Inflammatory macrophage treated with lipopolysaccharide for 1 hour (primary cell): ENCODE measurements at regions not wholly inside any gene's neighbourhood (a gene's known extent, or its start where the extent isn't known, plus 50 kb on each side); places are given as distances from the start of the nearest gene placed in this dataset.

Source experiments
- DNase-seq, 2 donors: peaks; one replicate each; pipeline ENCODE4 v3.0.0-alpha.2; 2020 to 2022

DNA sequence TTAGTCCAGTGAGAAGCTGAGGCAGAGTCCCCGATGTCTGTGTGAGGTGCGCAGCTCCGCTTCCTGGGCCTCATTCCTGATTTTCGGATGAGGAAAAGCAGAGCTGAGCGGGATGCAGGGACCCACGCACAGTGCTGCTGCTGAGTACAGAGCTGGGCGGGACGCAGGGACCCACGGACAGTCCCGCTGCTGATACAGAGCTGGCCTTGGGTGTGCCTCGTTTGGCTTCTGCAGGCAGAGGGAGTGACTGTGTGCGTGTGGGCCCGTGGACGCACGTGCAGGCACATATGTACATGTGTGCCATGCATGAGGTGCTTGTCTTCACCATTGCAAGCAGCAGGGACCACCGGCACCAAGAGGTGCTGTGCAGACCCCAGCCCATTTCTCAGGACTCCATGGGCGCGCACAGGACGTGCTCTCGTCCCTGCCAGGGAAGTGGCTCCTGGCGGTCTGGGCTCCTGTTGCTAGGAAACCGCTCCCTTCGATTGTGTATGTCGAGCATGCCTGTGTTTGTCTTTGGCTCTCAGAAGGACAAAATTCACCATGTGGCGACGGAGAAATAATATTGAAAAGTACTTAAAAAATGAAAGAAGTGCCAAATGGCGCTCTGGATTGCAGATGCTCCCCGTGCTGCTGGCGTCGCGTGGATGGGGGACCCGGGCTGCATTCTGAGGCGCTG is 303.8 kb upstream of the MKI67 start:
- DNase-seq: no peak

DNA sequence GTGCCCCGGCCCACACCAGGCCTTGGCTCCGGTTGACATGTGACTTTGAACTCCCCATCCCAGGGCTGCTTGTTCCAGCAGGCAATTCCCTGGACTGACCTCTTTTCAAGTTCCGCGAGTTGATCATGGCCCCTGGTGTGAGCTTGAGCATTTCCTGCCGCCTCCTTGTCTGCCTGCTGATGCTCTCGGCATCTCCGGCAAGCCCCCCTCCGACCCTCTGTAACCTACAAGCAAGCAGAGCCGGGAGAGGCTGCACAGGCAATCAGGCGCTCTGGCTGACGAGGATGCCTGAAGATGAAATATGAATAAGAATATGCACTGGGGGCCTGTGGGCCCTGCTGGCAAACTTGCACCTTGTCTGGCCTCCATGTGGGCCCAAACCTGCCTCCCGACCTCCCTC is 304.9 kb upstream of the MKI67 start:
- DNase-seq: no peak

DNA sequence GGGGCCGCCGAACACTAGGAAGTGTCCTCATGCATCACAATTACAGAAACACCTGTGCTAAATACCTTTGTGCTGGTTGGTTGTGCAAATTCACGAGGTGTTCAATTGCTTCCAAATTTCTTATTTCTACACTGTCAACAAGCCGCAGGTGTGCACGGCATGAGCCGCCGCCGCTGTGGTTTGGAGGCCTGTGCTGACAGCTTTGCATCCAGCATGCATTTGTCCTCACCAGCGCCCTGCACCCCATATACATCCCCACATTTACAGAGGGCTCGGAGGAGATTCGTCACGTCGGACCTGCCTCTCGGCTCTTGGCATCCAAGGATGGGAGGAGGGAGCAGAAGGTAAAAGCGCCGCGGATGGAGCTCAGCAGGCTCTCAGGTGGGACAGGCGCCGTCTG is 305.3 kb upstream of the MKI67 start:
- DNase-seq: no peak

DNA sequence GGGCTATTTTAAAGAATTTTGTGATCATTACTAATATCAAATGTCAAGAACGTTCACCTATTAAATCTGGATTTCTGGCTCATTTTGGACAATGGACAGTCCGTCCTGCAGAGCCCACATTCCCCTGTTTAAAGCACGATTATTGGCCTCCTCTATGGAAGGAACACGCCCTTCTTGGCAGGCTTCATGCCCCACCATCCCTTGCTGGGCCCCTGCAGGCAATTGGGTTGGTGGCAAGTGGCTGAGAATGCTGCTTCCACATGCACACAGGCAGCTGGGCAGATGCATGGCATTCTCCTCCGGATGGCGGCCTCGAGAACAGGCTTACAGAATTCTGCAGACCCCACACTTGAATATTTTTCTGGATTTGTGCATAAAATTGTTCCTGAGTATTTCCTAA is 305.8 kb upstream of the MKI67 start:
- DNase-seq: no peak

DNA sequence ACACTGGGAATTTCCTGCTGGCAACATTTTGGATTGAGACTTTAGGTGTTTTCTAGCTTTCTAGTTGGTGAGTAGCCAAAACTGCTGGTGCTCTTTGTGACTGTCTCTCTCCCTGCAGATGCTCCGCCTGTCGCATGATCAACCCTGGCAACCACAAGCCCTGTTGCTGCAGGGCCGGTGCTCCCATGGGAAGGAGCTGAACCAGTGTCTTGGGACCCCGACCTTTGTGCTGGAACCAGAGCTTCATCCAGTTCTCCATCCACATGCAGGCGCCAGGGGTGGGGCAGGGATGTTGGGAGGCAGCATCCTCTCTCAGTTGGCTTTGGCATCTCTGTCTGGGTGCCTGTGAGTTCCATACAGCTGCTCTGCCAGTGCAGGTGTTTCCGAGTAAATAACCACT is 306.2 kb upstream of the MKI67 start:
- DNase-seq: no peak

DNA sequence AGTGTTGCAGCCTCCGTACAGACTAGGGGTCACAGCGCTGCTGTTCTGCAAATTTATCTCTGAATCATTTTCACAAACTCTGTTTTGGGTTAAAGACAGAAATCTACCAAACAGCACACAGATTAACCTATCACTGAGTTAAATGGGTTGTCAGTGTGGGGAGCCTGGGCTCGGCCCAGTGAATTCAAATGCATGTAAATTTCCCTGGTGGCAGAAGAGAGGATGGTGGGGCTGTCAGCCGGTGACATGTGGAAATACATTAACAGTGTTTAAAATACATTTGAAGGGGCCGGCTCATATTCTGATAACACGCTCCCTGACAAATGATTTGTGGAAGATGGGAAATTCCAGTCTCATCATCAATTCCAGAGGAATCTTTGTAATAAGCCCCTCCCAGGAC is 309.6 kb upstream of the MKI67 start:
- DNase-seq: no peak

DNA sequence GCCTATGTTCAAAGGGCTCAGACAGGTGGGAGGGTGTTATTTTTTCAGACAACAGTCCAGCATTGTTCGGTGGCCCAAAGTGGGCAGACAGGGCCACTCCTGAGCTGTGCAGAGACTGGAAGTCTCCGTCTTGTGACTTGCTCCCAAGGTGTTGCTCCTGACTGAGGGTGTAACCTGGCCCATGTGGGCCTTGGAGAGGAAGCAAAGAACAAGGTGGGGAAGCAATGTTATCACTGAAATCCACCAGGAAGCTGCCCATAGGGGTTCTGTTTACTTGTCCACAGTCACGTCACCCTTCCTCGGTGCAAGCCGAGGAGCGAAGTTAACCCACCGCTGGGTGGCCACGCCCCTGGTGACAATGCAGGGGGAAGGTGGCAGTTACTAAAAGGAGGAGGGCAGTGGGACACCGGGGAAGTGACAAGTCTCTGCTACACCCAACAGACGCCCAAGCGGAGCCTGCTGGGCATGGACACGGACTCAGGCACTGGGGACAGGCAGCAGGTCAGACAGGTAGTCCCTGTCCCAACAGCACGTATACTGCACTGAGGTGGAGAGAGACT is 311.6 kb upstream of the MKI67 start:
- no peak for DNase-seq

DNA sequence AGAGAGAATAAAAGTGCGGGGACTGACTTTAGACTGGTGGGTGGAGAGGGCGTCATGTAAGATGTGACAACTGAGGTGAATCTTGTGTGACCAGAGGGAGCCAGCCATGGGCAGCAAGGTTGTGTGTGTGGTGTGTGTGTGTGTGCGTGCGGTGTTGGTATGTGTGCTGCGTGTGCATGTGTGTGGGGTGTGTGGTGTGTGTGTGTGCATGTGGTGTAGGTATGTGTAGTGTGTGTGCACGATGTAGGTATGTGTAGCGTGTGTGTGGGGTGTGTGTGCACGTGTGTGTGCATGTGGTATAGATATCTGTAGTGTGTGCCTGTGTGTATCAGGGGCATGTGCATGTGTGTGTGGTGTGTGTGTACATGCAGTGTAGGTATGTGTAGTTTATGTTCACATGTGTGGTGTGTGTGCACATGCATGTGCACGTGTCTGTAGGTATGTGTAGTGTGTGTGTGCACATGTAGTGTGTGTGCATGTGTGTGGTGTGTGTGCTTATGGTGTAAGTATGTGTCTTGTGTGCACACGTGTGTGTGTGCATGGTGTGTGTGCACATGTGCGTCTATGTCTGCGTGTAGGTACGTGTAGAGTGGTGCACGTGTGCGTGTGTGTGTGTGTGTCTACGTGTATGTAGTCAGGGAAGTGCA is 312.3 kb upstream of the MKI67 start:
- no peak for DNase-seq

DNA sequence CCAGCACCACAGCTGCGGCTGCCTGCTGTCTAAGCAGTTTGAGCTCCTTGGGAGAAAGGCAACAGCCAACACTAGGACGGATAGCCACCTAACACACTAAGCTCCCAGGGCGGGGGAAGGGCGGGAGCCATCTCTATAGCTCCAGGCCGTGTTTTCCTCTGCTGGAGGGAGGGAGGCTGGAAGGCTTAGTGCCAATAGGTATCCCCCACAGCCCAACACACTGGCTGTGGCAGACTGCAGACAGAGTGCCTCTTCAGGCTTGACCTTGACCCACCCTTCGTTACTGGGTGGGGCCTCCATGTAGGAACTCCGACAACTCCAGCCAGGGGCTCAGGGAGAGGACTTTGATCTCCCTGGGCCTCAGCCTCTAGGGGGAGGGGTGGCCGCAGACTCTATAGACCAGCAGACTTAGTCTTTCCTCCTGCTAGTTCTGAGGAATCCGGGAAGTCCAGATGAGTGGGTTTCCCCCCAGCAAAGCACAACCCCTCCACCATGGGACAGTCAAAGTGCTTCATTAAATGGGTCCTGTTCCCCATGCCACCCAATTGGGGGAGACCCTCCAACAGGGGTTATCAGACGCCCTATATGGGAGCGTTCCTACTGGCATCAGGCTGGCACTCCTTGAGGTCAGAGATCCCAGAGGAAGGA is 314.4 kb upstream of the MKI67 start:
- DNase-seq: no peak

DNA sequence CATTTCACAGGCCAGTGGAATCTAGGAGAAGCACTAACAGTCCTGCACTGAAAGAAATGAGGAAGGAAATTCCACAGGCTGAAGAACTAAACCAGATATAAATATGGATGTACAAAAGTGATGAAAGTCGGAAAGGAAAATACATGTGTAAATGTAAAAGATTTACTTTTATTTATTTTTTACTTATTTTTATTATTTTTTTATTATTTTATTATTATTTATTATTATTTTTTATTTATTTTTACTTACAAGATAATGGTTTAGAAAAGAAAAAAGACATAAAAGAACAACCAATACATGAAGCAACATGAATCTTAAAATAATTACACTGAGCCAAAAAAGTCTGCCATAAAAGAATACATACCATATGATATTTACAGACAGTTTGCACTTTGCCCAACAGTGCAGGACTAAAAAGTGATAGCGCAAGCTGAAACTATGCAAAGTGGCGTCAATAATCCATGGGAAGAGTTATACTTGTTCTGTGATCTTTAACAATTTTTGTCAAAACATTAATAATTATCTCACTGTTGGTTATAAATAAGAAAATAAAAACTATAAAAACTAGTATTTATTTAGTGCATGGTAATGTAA is 317.8 kb upstream of the MKI67 start:
- DNase-seq: no peak

DNA sequence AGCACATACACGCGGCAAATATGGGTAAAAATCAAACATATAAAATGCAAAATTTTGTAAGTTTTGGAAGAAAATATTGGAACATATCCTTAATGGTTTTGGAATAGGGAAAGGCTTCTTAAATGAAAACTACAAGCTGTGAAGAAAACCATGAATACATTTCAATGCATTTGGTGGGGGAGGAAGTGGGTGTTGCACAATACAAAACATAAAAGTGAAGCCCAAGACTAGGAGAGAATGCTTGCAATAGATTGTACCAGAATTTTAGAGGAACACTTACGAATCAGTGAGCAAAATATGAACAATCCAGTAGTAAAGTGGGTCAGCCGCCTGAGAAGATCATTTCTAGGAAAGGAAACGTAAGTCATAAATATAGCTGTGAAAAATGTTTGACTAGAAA is 322.6 kb upstream of the MKI67 start:
- no peak for DNase-seq

DNA sequence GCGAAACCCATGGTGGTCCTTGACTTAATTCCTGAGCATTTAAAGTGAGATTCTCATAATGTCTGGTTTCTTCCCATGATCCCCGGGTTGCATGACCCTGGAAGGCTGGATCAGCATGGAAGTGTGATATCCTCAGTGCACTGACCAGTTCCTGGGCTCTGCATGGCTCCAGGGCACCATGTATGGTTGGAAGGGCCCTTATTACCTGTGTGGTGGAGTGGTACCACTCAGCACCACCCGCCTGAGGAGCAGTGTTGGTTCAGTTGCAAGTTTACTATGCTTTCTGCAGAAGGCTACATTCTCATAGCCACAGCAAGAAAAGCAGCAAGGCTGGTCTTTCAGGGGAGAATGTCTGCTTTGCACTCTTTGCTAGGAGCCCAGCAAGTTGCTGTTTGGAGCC is 325.7 kb upstream of the MKI67 start:
- DNase-seq: no peak

DNA sequence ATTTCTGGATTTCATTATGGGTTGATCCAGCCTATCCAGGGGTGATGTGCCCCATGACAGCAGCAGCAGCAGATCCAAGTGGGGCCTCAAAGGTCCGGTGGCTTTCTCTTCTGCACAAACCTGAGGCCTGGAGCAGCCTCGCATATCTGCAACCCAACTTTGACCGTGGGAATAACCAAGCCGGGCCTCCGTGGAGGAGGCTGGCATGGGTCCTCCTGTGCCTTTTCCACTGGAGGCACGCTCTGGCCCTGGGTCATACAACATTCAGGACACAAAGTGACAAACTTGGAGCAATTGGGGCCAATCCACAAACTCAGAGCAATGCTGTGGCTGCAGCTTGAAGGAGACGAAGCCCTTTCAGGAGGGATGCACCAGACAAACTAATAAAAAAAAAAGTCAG is 330.0 kb upstream of the MKI67 start:
- no peak for DNase-seq

DNA sequence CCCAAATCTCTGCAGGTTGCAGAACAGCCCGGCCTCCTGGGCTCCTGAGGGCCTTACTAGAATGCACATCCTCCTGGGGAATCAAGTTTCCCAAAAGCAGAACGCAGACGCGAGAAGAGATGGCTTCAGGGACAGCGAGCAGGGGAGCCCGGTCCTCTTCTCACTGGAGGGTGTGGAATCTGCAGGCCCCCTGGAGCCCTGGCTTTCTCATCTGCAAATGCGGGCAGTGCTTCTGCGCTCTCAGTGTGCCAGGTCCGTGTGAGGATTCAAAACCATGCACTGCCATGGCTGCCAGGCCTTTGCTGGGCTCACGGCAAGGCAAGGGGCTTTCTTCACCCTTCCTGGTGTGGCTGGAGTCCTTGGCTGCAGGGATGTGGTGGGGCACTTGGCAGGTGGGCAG is 330.9 kb upstream of the MKI67 start:
- no peak for DNase-seq

DNA sequence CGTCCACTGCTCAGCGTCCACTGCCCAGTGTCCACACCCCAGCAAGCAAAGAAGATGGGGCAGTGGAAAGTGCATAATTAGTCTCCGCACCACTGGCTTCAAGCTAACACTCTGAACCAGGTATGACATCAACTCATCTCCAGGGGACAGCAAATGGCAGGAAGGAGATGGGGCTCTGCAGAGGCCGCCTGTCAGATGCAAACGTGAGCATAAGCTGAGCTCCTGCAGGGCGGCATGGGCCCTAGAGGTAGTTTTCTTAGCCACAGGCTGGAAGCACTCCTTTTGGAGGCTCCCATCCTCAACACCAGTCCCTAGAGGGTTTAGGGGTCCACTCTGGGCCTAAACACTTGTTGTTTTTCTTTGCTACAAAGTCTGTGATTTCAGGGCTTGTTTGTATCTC is 335.8 kb upstream of the MKI67 start:
- no peak for DNase-seq

DNA sequence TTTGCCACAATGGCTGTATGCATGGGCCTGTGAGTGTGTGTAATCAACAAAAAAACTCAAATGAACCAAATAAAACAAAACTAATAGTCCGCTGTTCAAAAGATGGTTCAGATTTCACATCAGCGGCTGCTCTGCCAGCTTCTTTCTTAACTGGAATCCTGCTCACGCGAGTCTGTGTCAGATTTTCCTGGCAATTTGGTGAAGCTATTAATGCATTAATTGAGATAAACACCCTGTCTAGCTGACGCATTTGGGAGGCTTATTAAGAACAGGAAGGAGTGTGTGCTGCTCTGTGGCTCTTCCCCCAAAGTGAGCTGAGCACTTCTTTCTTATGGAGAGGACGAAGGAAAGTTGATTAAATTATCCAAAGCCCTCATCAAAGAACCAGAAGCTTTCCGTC is 336.6 kb upstream of the MKI67 start:
- DNase-seq: no peak

DNA sequence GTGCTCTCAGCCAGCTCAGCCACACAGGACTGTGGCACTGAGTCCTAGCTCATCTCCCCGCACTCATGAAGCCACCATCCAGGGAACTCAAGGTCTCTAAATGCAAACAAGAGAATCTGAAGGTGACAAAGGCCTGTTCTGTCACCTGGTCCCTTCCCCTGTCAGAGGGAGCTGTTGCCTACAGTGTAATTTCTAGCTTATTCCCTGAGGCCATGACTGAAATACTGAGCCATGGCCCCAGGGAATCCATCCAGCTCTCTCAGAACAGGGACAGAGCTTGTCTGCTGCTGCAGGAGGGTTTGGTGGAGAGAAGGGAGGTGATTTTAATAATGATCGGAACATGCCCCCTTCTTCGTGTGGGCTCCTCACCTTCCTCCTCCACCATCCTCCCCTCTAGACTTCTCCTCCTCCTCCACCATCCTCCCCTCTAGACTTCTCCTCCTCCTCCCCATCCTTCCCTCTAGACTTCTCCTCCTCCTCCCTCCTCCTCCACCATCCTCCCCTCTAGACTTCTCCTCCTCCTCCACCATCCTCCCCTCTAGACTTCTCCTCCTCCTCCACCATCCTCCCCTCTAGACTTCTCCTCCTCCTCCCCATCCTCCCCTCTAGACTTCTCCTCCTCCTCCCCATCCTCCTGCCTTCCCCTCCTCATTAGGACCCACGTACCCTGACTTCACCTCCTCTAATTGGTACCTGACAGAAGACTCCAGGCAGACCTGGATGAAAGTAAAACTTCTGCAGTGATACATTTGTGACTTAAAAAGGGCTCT is 338.0 kb upstream of the MKI67 start:
- DNase-seq: peak; percentile 28 to 30

DNA sequence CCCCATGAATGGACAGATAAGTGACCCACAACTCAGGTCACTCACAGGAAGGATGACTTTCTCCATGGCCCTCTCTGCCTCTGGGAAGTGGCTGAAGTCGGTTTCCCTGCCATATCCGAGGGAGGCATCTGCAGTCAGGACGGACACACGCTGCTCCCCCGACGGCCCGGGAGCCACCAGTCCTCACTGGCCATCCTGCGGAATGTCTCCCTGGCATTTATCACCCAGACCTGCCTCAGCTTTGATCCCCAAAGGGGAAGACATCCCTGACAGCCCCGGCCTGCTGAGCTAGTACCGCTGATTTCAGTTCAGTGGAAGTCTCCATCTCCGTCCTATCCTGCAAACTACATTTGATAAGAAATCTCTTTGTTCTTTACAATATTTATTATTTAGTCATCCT is 339.5 kb upstream of the MKI67 start:
- DNase-seq: no peak

DNA sequence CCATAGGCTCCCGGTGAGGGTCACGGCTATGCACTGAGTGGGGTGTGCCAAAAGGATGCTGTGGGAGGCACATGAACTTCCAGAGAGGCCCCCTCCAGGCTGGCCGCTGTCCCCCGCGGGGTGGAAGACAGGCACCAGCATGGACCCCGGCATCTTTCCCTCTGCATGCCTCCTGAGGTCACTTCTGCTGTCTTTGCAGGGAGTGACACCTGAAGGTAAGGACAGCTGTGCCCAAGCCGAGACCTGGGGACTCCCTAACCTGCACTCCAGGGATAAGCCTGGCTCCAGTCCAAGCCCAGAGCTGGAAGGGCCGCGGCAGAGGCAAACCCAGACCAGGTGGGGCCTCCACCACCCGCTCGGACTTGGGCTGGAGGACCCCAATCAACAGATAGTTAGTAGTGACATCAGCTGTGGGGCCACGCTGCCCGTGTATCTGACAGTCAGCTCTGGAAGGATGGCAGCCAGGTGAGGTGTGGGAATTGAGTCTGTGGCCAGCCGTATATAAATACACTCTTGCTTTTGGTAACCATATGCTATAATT is 340.7 kb upstream of the MKI67 start:
- no peak for DNase-seq

DNA sequence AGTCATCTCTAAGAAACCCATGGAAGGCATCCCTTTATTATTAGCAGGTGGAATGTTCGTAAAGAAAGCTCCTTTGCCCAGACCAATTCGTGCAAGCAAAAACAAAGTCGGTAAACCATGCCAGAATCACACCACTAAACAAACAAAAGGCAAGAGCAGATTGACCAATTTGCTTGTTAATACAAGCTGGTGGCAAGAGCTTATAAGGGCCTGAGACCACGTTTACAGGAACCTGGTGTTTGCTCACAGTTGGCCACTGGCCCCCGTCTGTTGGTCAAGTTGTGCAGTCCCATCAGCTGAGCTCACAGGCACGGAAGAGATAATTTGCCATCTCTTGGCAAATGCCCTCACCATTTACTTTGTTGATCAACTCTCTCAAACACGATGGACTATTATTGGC is 342.2 kb upstream of the MKI67 start:
- no peak for DNase-seq

DNA sequence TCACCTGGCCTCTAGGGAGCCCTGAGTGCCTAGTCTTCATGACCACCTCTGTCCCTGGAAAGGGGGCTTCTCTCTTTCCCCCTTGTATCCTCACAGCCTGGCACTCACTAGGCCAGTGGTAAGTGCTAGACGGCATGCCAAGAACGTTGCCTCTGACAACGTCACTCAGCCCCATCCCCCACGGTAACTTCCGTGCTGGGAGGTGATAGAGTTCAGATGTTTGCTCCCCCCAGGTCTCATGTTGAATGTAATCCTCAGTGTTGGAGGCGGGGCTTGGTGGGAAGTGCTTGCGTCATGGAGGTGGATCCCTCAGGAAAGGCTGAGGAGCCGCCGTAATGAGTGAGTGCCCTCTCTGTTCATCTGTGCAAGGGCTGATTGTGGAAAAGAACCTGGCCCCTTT is 343.3 kb upstream of the MKI67 start:
- no peak for DNase-seq

DNA sequence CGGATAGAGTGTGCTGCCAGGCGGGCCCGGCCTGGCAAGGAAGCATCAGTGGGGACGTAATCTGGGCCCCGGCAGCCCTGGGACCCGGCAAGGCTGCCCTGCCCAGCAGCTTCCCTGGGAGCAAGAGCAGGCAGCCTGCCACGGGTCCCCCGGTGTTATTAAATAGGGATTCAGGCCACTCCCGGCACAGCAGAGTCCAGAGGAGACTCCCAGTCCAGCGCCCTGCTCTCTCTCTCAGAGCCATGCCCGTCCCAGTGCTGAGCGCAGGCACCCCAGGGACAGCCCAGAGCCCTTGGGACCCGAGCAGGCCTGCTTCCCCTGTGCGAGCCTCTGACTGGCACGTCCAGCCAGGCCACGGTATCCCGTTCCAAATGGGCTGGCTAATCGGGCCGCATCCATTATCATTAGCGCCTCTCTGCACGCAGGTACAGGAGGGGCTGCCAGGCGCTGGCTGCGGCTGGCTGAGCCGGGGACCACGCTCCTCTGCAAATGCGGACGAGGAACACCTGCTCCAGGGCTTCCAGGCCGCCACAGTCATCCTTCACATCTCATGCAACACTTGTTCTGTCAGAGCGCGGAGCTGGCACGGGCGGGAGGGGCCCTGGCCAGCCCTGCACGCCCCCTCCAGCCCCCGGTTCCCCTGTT is 344.2 kb upstream of the MKI67 start:
- no peak for DNase-seq
